PFSK-1 (cell line): ENCODE measurements at regions not wholly inside any gene's neighbourhood (a gene's known extent, or its start where the extent isn't known, plus 50 kb on each side); places are given as distances from the start of the nearest gene placed in this dataset.

ENCODE experiments used
- FOXP2 ChIP-seq: optimal IDR thresholded peaks from 2 replicates; pipeline ENCODE3; 2011; ENCODE audit warnings: borderline replicate concordance, control low read depth, inconsistent platforms; ENCODE audit not compliant: insufficient read depth; ENCODE audit errors: extremely low read length, extremely low read depth
- POLR2AphosphoS5 ChIP-seq: IDR thresholded peaks from 2 replicates; pipeline ENCODE4 v1.6.1; 2012; ENCODE audit warnings: low read depth, mild to moderate bottlenecking, control low read depth, low read length, moderate library complexity
- REST ChIP-seq, 2 experiments: IDR thresholded peaks; 2 replicates each; pipeline versions ENCODE4 v1.6.1 to v1.8.0; 2011 to 2012; ENCODE audit warnings: low read depth in 2 of 2, low read length in 2 of 2, control low read depth in 1 of 2, inconsistent platforms in 1 of 2, mild to moderate bottlenecking in 1 of 2, moderate library complexity in 1 of 2; ENCODE audit not compliant: insufficient read depth in 1 of 2
- SIN3A ChIP-seq: IDR thresholded peaks from 2 replicates; pipeline ENCODE4 v1.6.1; 2012; ENCODE audit warnings: mild to moderate bottlenecking, low read length, moderate library complexity, borderline replicate concordance; ENCODE audit not compliant: insufficient read depth
- TAF1 ChIP-seq: IDR thresholded peaks from 2 replicates; pipeline ENCODE4 v1.6.1; 2012; ENCODE audit warnings: low read length, control low read depth, borderline replicate concordance; ENCODE audit not compliant: insufficient read depth

GRCh38 chr22:48561676-48562075 lies 1266.0 kb downstream of the BRD1 start:
- no peak for TF ChIP-seq POLR2AphosphoS5
- TF ChIP-seq TAF1: no peak
- TF ChIP-seq SIN3A: no peak
- TF ChIP-seq REST (IDR thresholded peaks at IDR 0.05; ENCODE audit: insufficient read depth in 1 of 2, low read depth in 2 of 2, low read length in 2 of 2): no peak
- TF ChIP-seq FOXP2: no peak

- TF ChIP-seq POLR2AphosphoS5: no peak
- TF ChIP-seq REST (IDR thresholded peaks at IDR 0.05; ENCODE audit: insufficient read depth in 1 of 2, low read depth in 2 of 2, low read length in 2 of 2): no peak
Measured at GRCh38 chr22:48560836-48561235, 1266.8 kb downstream of the BRD1 start.

GRCh38 chr22:48560389-48560751 lies 1267.3 kb downstream of the BRD1 start:
- no peak for TF ChIP-seq REST (IDR thresholded peaks at IDR 0.05; ENCODE audit: insufficient read depth in 1 of 2, low read depth in 2 of 2, low read length in 2 of 2)
- no peak for TF ChIP-seq TAF1
- no peak for TF ChIP-seq SIN3A
- no peak for TF ChIP-seq POLR2AphosphoS5
- no peak for TF ChIP-seq FOXP2

- TF ChIP-seq TAF1: no peak
- no peak for TF ChIP-seq FOXP2
- no peak for TF ChIP-seq SIN3A
- TF ChIP-seq REST (IDR thresholded peaks at IDR 0.05; ENCODE audit: insufficient read depth in 1 of 2, low read depth in 2 of 2, low read length in 2 of 2): no peak
- TF ChIP-seq POLR2AphosphoS5: no peak
Measured at GRCh38 chr22:48559647-48560388, 1267.9 kb downstream of the BRD1 start.
